Neural cell (in vitro differentiated cells): ENCODE measurements at regions not wholly inside any gene's neighbourhood (a gene's known extent, or its start where the extent isn't known, plus 50 kb on each side); places are given as distances from the start of the nearest gene placed in this dataset.

Experiments used
- H2AFZ ChIP-seq: fragments of 200-600, 300-800 bp; sonication (generic), shearing (Covaris generic); 2 replicates; pipeline ENCODE4 v1.6.0; 2014; ENCODE audit warnings: low read depth, mild to moderate bottlenecking, antibody characterized with exemption, low read length, moderate library complexity
- H3F3A ChIP-seq: fragments of 200-600 bp; shearing (Covaris generic); 2 replicates; pipeline ENCODE4 v1.6.1; 2016; ENCODE audit warnings: mild to moderate bottlenecking, moderate library complexity, mixed read lengths, antibody characterized with exemption, low read length; ENCODE audit not compliant: insufficient read depth, poor library complexity, severe bottlenecking
- H3K27ac ChIP-seq: fragments of 200-600, 300-800 bp; sonication (generic), shearing (Covaris generic); 2 replicates; pipeline ENCODE4 v1.5.1; 2014; ENCODE audit warnings: mild to moderate bottlenecking, low read length, moderate library complexity
- H3K27me3 ChIP-seq: fragments of 300-800, 200-600 bp; sonication (generic), shearing (Covaris generic); 2 replicates; pipeline ENCODE4 v1.6.0; 2014; ENCODE audit warnings: mild to moderate bottlenecking, low read depth, low read length, moderate library complexity; ENCODE audit not compliant: insufficient read depth
- H3K36me3 ChIP-seq: fragments of 300-800, 200-600 bp; sonication (generic), shearing (Covaris generic); 2 replicates; pipeline ENCODE4 v1.5.1; 2014; ENCODE audit warnings: mild to moderate bottlenecking, antibody characterized with exemption, low read length, moderate library complexity; ENCODE audit not compliant: insufficient read depth
- H3K4me2 ChIP-seq: fragments of 300-800, 200-600 bp; sonication (generic), shearing (Covaris generic); 2 replicates; pipeline ENCODE4 v1.6.0; 2014; ENCODE audit warnings: mild to moderate bottlenecking, low read length
- H3K4me3 ChIP-seq: fragments of 300-800, 200-600 bp; sonication (generic), shearing (Covaris generic); 2 replicates; pipeline ENCODE4 v1.5.1; 2014; ENCODE audit warnings: mild to moderate bottlenecking, low read length, moderate library complexity
- H3K79me2 ChIP-seq: fragments of 200-600 bp; shearing (Covaris generic); replicated peaks from 2 replicates; pipeline ENCODE4 v1.6.0; 2014; ENCODE audit warnings: mild to moderate bottlenecking, low read length, moderate library complexity; ENCODE audit not compliant: insufficient read depth
- H3K9ac ChIP-seq: fragments of 300-800, 200-600 bp; sonication (generic), shearing (Covaris generic); 2 replicates; pipeline ENCODE4 v1.6.1; 2016; ENCODE audit warnings: mild to moderate bottlenecking, low read length, mixed read lengths
- H3K9me2 ChIP-seq: fragments of 200-600 bp; shearing (Covaris generic); 2 replicates; pipeline ENCODE4 v1.6.1; 2016; ENCODE audit warnings: mild to moderate bottlenecking, low read length, mixed read lengths; ENCODE audit not compliant: insufficient read depth
- H3K9me3 ChIP-seq: fragments of 200-600, 300-800 bp; sonication (generic), shearing (Covaris generic); 2 replicates; pipeline ENCODE4 v1.6.1; 2016; ENCODE audit warnings: mild to moderate bottlenecking, mixed run types, low read length, moderate library complexity, mixed read lengths
- H4K20me1 ChIP-seq: fragments of 200-600 bp; shearing (Covaris generic); 2 replicates; pipeline ENCODE4 v1.6.1; 2016; ENCODE audit warnings: mild to moderate bottlenecking, mixed run types; ENCODE audit not compliant: insufficient read depth
- CTCF ChIP-seq: fragments of 450-650 bp; IDR thresholded peaks from 2 replicates; pipeline ENCODE4 v1.5.1; 2014; ENCODE audit warnings: antibody characterized with exemption, mild to moderate bottlenecking, moderate library complexity; ENCODE audit not compliant: poor library complexity, severe bottlenecking
- EP300 ChIP-seq: fragments of 450-650 bp; conservative IDR thresholded peaks from 2 replicates; pipeline ENCODE4 v1.6.1; 2014; ENCODE audit warnings: antibody characterized with exemption, mild to moderate bottlenecking, moderate library complexity; ENCODE audit not compliant: poor library complexity, severe bottlenecking
- EZH2 ChIP-seq: fragments of 200-600, 300-800 bp; shearing (Covaris generic), sonication (generic); IDR thresholded peaks from 2 replicates; pipeline ENCODE4 v1.6.1; 2014; ENCODE audit warnings: antibody characterized with exemption, low read length, borderline replicate concordance, mild to moderate bottlenecking; ENCODE audit not compliant: insufficient read depth, poor library complexity, severe bottlenecking
- MXI1 ChIP-seq: fragments of 450-650 bp; conservative IDR thresholded peaks from 2 replicates; pipeline ENCODE4 v1.6.1; 2014; ENCODE audit warnings: antibody characterized with exemption, mild to moderate bottlenecking; ENCODE audit not compliant: poor library complexity, severe bottlenecking
- POLR2AphosphoS5 ChIP-seq: IDR thresholded peaks from 2 replicates; pipeline ENCODE4 v1.6.1; 2012
- RAD21 ChIP-seq: fragments of 450-650 bp; conservative IDR thresholded peaks from 2 replicates; pipeline ENCODE4 v1.6.1; 2014; ENCODE audit warnings: antibody characterized with exemption, mild to moderate bottlenecking, moderate library complexity
- REST ChIP-seq: IDR thresholded peaks from 2 replicates; pipeline ENCODE4 v1.6.1; 2012; ENCODE audit warnings: borderline replicate concordance
- SMC3 ChIP-seq: fragments of 450-650 bp; conservative IDR thresholded peaks from 2 replicates; pipeline ENCODE4 v1.6.1; 2014; ENCODE audit warnings: antibody characterized with exemption, mild to moderate bottlenecking, moderate library complexity; ENCODE audit not compliant: poor library complexity
- TAF1 ChIP-seq: IDR thresholded peaks from 2 replicates; pipeline ENCODE4 v1.6.1; 2012; ENCODE audit warnings: low read depth

GRCh38 chr20:39691151-39691862 lies 729.2 kb downstream of the DHX35 start:
- H3K4me3 ChIP-seq = no peak overlapping the region
- H3K27me3 ChIP-seq = no peaks in the 10 kb centered on the region
- no peaks in the 10 kb centered on the region for H3F3A ChIP-seq
- H2AFZ ChIP-seq = no peak overlapping the region
- no peak overlapping the region for H3K4me2 ChIP-seq
- no peaks in the 10 kb centered on the region for H3K79me2 ChIP-seq
- no peaks in the 10 kb centered on the region for H3K9me2 ChIP-seq
- H3K9ac ChIP-seq = no peak overlapping the region
- H4K20me1 ChIP-seq = no peaks in the 10 kb centered on the region
- H3K9me3 ChIP-seq = no peaks in the 10 kb centered on the region
- TF ChIP-seq MXI1 (no peak), CTCF (no peak), EZH2 (no peak), SMC3 (no peak), REST (no peak), TAF1 (no peak), POLR2AphosphoS5 (no peak), EP300 (no peak)
- H3K27ac ChIP-seq = no peak overlapping the region
- no peaks in the 10 kb centered on the region for H3K36me3 ChIP-seq

- Histone ChIP-seq H4K20me1 (no peaks in the 10 kb centered on the region), H3K9me3 (no peaks in the 10 kb centered on the region), H3K27ac (no peak overlapping the region), H3K9ac (no peak overlapping the region), H3K36me3 (no peaks in the 10 kb centered on the region), H3K4me3 (no peak overlapping the region), H3K79me2 (no peaks in the 10 kb centered on the region), H2AFZ (no peak overlapping the region), H3K9me2 (no peaks in the 10 kb centered on the region), H3F3A (no peaks in the 10 kb centered on the region), H3K27me3 (no peaks in the 10 kb centered on the region), H3K4me2 (no peak overlapping the region)
- TF ChIP-seq RAD21 (no peak), SMC3 (no peak), CTCF (no peak), EZH2 (no peak), POLR2AphosphoS5 (no peak), TAF1 (no peak), EP300 (no peak), MXI1 (no peak), REST (no peak)
Observed at GRCh38 chr20:39676857-39677391, 714.8 kb downstream of the DHX35 start.
